Endodermal cell (in vitro differentiated cells): ENCODE measurements at regions not wholly inside any gene's neighbourhood (a gene's known extent, or its start where the extent isn't known, plus 50 kb on each side); places are given as distances from the start of the nearest gene placed in this dataset.

ENCODE experiments used
- DNase-seq: peaks from one replicate; pipeline ENCODE4 v3.0.0-alpha.2; 2017
- H3K27ac ChIP-seq: 2 replicates; pipeline ENCODE4 v1.5.1; 2013; ENCODE audit warnings: mild to moderate bottlenecking, low read depth, low read length, moderate library complexity
- H3K27me3 ChIP-seq: 2 replicates; pipeline ENCODE4 v1.6.1; 2013; ENCODE audit warnings: mild to moderate bottlenecking, low read length, moderate library complexity; ENCODE audit not compliant: insufficient read depth, control insufficient read depth, poor library complexity, severe bottlenecking
- H3K36me3 ChIP-seq: 2 replicates; pipeline ENCODE4 v1.7.0; 2013; ENCODE audit warnings: mild to moderate bottlenecking, low read length, moderate library complexity; ENCODE audit not compliant: control insufficient read depth, insufficient read depth
- H3K4me1 ChIP-seq: one replicate; pipeline ENCODE4 v1.7.0; 2013; ENCODE audit warnings: low read length; ENCODE audit not compliant: control insufficient read depth, insufficient read depth
- H3K4me3 ChIP-seq: 2 replicates; pipeline ENCODE4 v1.5.1; 2013; ENCODE audit warnings: mild to moderate bottlenecking, low read length, moderate library complexity
- H3K9ac ChIP-seq: 2 replicates; pipeline ENCODE4 v1.6.1; 2013; ENCODE audit warnings: mild to moderate bottlenecking, low read length, moderate library complexity; ENCODE audit not compliant: poor library complexity, severe bottlenecking; ENCODE audit errors: extremely low read depth
- H3K9me3 ChIP-seq: 2 replicates; pipeline ENCODE4 v1.6.1; 2013; ENCODE audit warnings: mild to moderate bottlenecking, low read length, moderate library complexity; ENCODE audit not compliant: control insufficient read depth
- H3K27ac Mint-ChIP-seq: 2 replicates; pipeline ENCODE4 v1.8.0; 2020; ENCODE audit warnings: mixed read lengths
- H3K27me3 Mint-ChIP-seq: 2 replicates; pipeline ENCODE4 v1.8.0; 2021; ENCODE audit warnings: mild to moderate bottlenecking, mixed read lengths; ENCODE audit not compliant: insufficient read depth
- H3K36me3 Mint-ChIP-seq: 2 replicates; pipeline ENCODE4 v1.8.0; 2020; ENCODE audit warnings: low read depth, mixed read lengths
- H3K4me1 Mint-ChIP-seq: 2 replicates; pipeline ENCODE4 v1.8.0; 2020; ENCODE audit warnings: mixed read lengths
- H3K4me3 Mint-ChIP-seq: 2 replicates; pipeline ENCODE4 v1.8.0; 2020; ENCODE audit warnings: mild to moderate bottlenecking, moderate library complexity, mixed read lengths
- H3K9me3 Mint-ChIP-seq: 2 replicates; pipeline ENCODE4 v1.8.0; 2020; ENCODE audit warnings: mild to moderate bottlenecking, mixed read lengths
- CTCF ChIP-seq: fragments of 200-600 bp; sonication (generic); conservative IDR thresholded peaks from 2 replicates; pipeline ENCODE4 v1.5.0; 2021; ENCODE audit warnings: antibody characterized with exemption, mild to moderate bottlenecking
- WGBS, 2 experiments: methylation state at CpG; one replicate each; pipeline versions ENCODE4 v1.1.5 to v1.1.7; 2013; ENCODE audit warnings: missing lambda C conversion rate in 2 of 2, mixed read lengths in 1 of 2; ENCODE audit not compliant: insufficient coverage in 1 of 2, insufficient read length in 1 of 2; 5-methylcytosine and 5-hydroxymethylcytosine counted together

GRCh38 chr12:45613296-45613695 lies 116.2 kb upstream of the ARID2 start:
- H3K4me1 ChIP-seq: no peaks in the 10 kb centered on the region
- 93% methylated on average over 3 of the region's 3 CpGs; no CpG with 5 or more reads in 1 of the 2 experiments for WGBS, 2 experiments
- H3K9me3 ChIP-seq: no peaks in the 10 kb centered on the region
- TF ChIP-seq CTCF: no peak
- H3K27me3 Mint-ChIP-seq: no peaks in the 10 kb centered on the region
- no peaks in the 10 kb centered on the region for H3K36me3 ChIP-seq
- no peaks in the 10 kb centered on the region for H3K36me3 Mint-ChIP-seq
- no peak overlapping the region for H3K4me3 Mint-ChIP-seq
- DNase-seq: no peak
- H3K27ac ChIP-seq: no peak overlapping the region
- no peaks in the 10 kb centered on the region for H3K27me3 ChIP-seq
- H3K9me3 Mint-ChIP-seq: no peaks in the 10 kb centered on the region
- no peak overlapping the region for H3K27ac Mint-ChIP-seq
- peaks cover 6% of the 10 kb centered on the region for H3K4me1 Mint-ChIP-seq
- no peak overlapping the region for H3K4me3 ChIP-seq
- H3K9ac ChIP-seq: no peak overlapping the region

- Mint-ChIP-seq H3K27ac (no peak overlapping the region), H3K9me3 (no peaks in the 10 kb centered on the region), H3K27me3 (no peaks in the 10 kb centered on the region), H3K4me3 (no peak overlapping the region), H3K4me1 (peaks cover 6% of the 10 kb centered on the region), H3K36me3 (no peaks in the 10 kb centered on the region)
- TF ChIP-seq CTCF: no peak
- H3K27me3 ChIP-seq: no peaks in the 10 kb centered on the region
- no peak overlapping the region for H3K4me3 ChIP-seq
- 88 to 91% methylated on average over 2 of the region's 2 CpGs for WGBS, 2 experiments
- no peaks in the 10 kb centered on the region for H3K36me3 ChIP-seq
- H3K4me1 ChIP-seq: no peaks in the 10 kb centered on the region
- no peak overlapping the region for H3K27ac ChIP-seq
- H3K9ac ChIP-seq: no peak overlapping the region
- DNase-seq: no peak
- H3K9me3 ChIP-seq: no peaks in the 10 kb centered on the region
Observed at GRCh38 chr12:45613855-45614254, 115.7 kb upstream of the ARID2 start.

GRCh38 chr12:45615268-45615667 lies 114.2 kb upstream of the ARID2 start:
- no peaks in the 10 kb centered on the region for H3K27me3 ChIP-seq
- no peaks in the 10 kb centered on the region for H3K4me1 ChIP-seq
- H3K27ac Mint-ChIP-seq: no peak overlapping the region
- H3K9ac ChIP-seq: no peak overlapping the region
- H3K27me3 Mint-ChIP-seq: no peaks in the 10 kb centered on the region
- H3K9me3 ChIP-seq: no peaks in the 10 kb centered on the region
- H3K4me3 ChIP-seq: no peak overlapping the region
- WGBS, 2 experiments: 50 to 100% methylated on average over 1 of the region's 1 CpG
- H3K9me3 Mint-ChIP-seq: no peaks in the 10 kb centered on the region
- H3K36me3 Mint-ChIP-seq: no peaks in the 10 kb centered on the region
- H3K4me3 Mint-ChIP-seq: no peak overlapping the region
- peaks cover 6% of the 10 kb centered on the region for H3K4me1 Mint-ChIP-seq
- no peaks in the 10 kb centered on the region for H3K36me3 ChIP-seq
- no peak for DNase-seq
- TF ChIP-seq CTCF: no peak
- H3K27ac ChIP-seq: no peak overlapping the region
